Stimulated activated CD4-positive, alpha-beta T cell treated with anti-CD3 and anti-CD28 coated beads, Interleukin-15, amount 100 ng/mL, for 1 hour (primary cell): ENCODE measurements at regions not wholly inside any gene's neighbourhood (a gene's known extent, or its start where the extent isn't known, plus 50 kb on each side); places are given as distances from the start of the nearest gene placed in this dataset.

Experiments used
- DNase-seq, 2 donors: peaks; one replicate each; pipeline ENCODE4 v3.0.0-alpha.2; 2020; ENCODE audit warnings: low read depth in 1 of 2, low spot score in 1 of 2

DNA sequence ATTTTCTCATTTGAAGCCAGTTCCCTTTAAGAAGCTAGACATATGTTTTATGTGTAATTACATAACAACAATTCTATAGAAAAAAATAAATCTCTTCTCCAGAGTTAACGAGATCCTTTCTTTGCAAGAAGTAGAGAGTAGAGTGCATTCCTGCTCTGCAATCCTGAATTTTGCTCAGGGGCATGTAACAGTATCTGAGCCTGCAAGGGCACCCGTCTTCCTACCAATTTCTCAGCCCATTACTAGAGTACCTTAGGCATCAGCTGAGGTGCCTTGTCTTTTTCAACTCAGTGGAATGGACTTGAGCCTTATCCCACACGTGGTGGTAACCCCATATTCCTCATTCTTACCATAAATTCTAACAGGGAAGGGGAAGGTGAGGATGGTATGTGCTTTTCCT is 205.9 kb downstream of the IKZF2 start:
- DNase-seq = no peak

DNA sequence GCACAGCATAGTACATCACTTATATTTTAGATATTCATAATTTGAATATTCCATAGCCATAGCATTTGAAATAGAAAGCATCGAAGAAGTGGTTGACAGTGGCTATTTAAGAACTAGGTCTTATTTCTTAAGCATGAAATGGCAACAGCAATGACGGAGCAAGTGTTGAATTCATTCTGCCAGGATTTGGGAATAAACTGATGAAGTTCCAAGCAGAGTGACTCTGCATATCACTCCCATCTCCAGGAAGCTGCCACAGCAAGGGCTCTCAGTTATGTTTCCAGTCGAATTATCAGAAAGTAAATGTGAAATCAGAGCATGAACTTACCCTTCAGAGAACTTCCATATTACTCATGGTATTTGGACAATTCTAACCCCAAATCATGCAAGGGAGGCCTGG is 208.1 kb downstream of the IKZF2 start:
- DNase-seq = no peak

DNA sequence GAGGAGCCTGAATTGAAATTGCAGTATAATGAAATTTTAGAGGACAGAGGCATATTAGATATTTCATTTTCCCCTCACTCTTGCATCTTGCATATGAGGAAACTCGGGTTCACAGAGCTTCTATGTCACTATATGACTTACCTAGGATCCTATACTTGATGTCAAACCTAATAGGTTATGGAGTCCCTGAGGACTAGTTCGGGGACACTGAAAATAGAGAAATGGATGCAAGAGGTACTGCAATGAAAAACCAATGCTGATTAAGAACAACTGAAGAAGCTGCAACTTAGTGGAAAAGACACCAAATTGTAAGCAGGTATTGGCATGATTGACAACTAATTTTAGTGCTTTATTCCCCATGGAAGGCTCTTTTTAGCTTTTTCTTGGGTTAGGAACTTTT is 210.1 kb downstream of the IKZF2 start:
- no peak for DNase-seq

DNA sequence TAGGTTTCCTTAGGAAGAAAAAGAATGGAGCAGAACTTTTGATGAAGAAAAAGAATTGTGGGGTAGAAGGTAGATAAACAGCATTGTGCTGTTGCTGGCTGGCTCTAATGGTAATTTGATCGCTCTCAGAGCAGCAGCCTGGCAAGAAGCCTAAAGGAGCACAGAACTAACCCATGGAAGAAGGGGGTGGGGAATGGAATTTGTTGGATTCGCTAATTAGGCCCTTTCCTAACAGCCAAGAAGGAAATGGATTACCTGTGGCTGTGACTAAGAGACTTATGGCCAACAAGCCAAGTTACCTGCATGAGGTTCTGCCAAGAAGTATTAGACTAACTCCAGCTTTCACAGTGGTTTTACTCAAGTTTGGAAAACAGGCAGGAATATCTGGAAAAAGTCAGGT is 210.6 kb downstream of the IKZF2 start:
- DNase-seq = no peak

GRCh38 chr2:212939777-212940531 is 211.5 kb downstream of the IKZF2 start:
- no peak for DNase-seq

GRCh38 chr2:212938144-212938793 is 213.1 kb downstream of the IKZF2 start:
- no peak for DNase-seq

DNA sequence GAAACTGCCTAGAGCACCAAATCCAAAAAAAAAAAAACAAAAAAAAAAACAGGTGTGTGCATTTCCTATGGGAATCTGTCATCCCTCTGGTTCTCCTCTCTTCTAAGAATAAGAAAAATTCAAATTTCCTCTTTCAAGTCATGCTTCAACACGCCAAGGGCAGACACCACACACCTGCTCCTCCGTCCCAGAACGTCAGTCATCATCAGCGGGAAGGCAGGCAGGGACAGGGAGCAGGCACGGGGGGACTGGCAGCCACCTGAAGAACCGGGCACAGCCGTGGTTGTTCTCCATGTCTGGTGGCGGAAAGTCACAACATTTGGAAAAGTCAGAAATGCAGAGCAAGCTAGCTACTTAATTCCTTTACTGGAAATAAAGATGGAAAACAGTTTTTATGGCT is 214.8 kb downstream of the IKZF2 start:
- DNase-seq = no peak

DNA sequence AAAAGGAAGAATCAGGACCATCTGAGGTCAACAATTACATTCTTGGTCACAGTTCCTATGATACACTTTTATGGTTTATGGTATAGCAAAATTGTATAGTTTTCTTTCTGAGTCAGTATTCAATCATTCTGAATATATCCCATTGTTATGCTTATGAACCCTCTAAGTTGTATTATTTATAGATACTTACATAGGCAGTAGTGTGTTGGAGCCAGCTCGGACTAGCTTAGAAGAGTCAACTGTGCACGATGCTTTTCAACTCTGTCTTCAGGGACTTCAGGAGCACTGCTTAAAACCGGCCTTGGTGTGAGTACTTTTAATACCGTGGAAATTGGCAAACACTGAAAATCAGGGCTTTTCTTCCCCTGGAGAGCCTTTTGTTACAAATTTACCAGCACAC is 215.7 kb downstream of the IKZF2 start:
- DNase-seq = no peak

GRCh38 chr2:212931271-212931670 is 220.1 kb downstream of the IKZF2 start:
- no peak for DNase-seq

- no peak for DNase-seq
These were observed 220.7 kb downstream of the IKZF2 start for GRCh38 chr2:212930556-212931260.

GRCh38 chr2:212929971-212930370 is 221.4 kb downstream of the IKZF2 start:
- DNase-seq = no peak

- no peak for DNase-seq
These were observed 222.3 kb downstream of the IKZF2 start for GRCh38 chr2:212929116-212929515.

- no peak for DNase-seq
These were observed 222.7 kb downstream of the IKZF2 start for GRCh38 chr2:212928681-212929080.

DNA sequence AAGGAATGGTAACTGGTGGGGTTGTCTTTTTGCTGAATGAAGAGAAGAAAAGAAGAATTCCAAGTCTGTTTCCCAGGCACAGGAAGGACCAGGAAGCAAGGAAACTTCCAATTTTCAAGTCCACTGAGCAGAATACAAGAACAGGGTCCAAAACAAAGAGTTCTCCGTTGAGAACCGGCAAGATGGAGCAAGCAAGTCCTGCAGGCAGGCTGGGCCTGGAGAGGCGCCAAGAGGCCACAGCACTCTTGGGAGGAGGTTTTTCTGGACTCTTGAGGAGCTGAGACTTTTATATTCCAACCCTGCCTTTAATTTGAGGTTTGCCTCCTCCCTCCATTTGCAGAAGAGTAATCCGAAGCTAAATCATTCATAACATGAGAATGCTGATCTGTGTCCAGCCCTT is 224.5 kb downstream of the IKZF2 start:
- no peak for DNase-seq

GRCh38 chr2:212923393-212923792 is 228.0 kb downstream of the IKZF2 start:
- DNase-seq = no peak

- DNase-seq = no peak
These were observed 228.7 kb downstream of the IKZF2 start for GRCh38 chr2:212922701-212923100.

GRCh38 chr2:212921711-212922110 is 229.7 kb downstream of the IKZF2 start:
- no peak for DNase-seq

- DNase-seq = no peak
These were observed 230.4 kb downstream of the IKZF2 start for GRCh38 chr2:212921061-212921460.

GRCh38 chr2:212919238-212919637 is 232.2 kb downstream of the IKZF2 start:
- DNase-seq = no peak

DNA sequence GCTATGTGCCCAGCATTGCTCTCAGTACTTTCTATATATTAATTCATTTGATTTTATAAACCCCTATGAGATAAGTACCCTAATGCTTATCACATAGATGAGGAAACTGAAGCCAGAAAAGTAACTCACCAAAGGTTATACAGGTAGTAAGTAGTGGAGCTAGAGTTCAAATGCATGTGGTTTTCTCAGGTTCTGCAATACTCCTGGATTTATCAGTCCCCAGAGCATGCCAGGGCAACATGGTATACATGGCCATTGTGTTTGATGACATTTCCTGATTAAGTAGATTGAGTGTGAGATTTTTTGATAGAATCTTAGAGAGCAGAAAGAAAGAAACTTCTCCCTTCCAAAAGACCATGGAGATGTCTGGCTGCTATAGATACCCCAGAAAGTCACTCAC is 233.1 kb downstream of the IKZF2 start:
- DNase-seq = no peak

GRCh38 chr2:212915121-212915782 is 236.2 kb downstream of the IKZF2 start:
- no peak for DNase-seq

DNA sequence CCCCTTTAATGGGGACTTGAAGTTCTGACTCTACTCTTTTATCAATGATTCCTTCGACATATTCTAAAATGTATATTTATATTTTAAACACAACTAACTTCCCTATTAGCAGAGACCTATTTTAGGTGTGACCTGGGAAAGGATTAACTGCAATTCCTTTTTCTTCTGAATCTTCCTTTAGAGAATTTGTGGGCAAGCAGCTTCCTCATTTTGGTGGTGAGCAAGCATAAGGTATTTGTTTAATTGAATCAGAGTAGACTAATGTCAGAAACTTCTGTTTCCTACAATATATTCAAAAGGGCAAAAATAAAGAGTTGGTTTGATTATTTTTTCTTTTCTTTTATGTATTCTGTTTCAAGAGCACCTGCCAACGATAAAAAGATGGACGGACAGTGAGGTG is 237.0 kb downstream of the IKZF2 start:
- DNase-seq = no peak
